ENCODE measurements at regions not wholly inside any gene's neighbourhood (a gene's known extent, or its start where the extent isn't known, plus 50 kb on each side); places are given as distances from the start of the nearest gene placed in this dataset.

DNA sequence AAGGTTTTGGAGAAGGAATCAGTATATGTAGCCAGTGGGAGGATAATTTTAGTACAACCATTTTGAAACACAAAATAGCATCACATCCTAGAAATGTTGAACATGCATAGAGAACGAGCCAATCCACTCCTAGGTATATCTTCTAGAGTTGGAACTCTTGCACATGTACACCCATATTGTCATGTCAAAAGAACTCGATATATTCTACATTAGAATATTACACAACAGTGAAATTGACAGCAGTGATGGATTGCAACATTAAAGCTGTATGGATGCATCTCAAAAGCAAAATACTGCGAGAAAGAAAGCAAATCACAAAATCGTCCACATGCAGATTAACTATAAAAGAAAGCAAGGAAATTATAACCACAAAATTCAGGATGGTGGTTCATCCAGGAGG, 159.3 kb upstream of the NEBL start:
- TF ChIP-seq TAF1 (IDR thresholded peaks at IDR 0.05; ENCODE audit: low read depth) (no peak), TCF12 (IDR thresholded peaks at IDR 0.05; ENCODE audit: low read depth) (no peak), CREB1 (IDR thresholded peaks at IDR 0.05; ENCODE audit: low read depth) (no peak), NFIC (IDR thresholded peaks at IDR 0.05) (no peak), EGR1 (IDR thresholded peaks at IDR 0.05) (no peak), RAD21 (IDR thresholded peaks at IDR 0.05; ENCODE audit: low read depth) (no peak), REST (IDR thresholded peaks at IDR 0.05; ENCODE audit: low read depth) (no peak), EP300 (IDR thresholded peaks at IDR 0.05; ENCODE audit: borderline replicate concordance) (no peak), CEBPB (IDR thresholded peaks at IDR 0.05) (no peak), FOXM1 (IDR thresholded peaks at IDR 0.05; ENCODE audit: borderline replicate concordance, low read depth) (no peak), YY1 (IDR thresholded peaks at IDR 0.05; ENCODE audit: low read depth) (no peak), TEAD4 (IDR thresholded peaks at IDR 0.05) (no peak), USF1 (IDR thresholded peaks at IDR 0.05) (no peak), ZBTB7A (IDR thresholded peaks at IDR 0.05; ENCODE audit: low read depth) (no peak), MAX (IDR thresholded peaks at IDR 0.05) (no peak)

DNA sequence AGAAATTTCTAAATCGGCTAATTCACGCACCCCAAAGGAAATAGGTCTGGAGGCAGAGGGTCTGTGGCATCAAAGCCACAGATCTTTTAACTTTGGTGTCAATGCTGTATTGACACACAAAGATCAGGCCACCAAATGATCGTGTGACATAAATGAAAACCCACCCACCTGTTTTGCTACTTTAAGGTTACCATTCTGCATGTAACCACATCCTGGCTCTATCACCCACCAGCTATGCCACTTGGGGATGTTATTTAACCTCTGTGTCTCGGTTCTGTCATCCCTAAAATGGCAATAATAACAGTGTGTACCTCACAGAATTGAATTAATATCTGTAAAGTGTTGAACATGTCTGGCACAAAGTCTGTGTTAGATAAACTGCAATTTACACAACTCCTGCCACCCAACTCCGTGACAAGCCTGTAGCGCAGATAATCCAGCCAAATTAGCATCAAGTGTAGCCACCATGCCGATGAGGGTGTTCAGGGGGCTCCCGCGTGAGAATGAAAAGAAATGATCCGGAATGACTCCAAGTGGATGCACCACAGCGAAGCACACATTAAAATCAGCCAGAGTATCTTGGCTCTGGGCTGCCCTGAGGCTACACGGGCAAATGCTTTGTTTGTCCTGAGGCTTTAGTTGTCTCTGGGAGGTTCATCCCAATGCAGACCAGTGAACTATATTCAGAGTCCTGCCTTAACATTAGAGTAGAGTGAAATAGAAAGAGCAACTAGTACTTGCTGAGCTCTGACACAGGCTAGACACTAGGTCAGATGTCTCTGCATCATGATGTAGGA, 158.4 kb upstream of the NEBL start:
- no peak for TF ChIP-seq TEAD4 (IDR thresholded peaks at IDR 0.05)
- TF ChIP-seq ZBTB7A (IDR thresholded peaks at IDR 0.05; ENCODE audit: low read depth), result no peak
- no peak for TF ChIP-seq RAD21 (IDR thresholded peaks at IDR 0.05; ENCODE audit: low read depth)
- TF ChIP-seq REST (IDR thresholded peaks at IDR 0.05; ENCODE audit: low read depth), result no peak
- TF ChIP-seq CREB1 (IDR thresholded peaks at IDR 0.05; ENCODE audit: low read depth), result no peak
- TF ChIP-seq EGR1 (IDR thresholded peaks at IDR 0.05), result no peak
- no peak for TF ChIP-seq TAF1 (IDR thresholded peaks at IDR 0.05; ENCODE audit: low read depth)
- TF ChIP-seq YY1 (IDR thresholded peaks at IDR 0.05; ENCODE audit: low read depth), result no peak

DNA sequence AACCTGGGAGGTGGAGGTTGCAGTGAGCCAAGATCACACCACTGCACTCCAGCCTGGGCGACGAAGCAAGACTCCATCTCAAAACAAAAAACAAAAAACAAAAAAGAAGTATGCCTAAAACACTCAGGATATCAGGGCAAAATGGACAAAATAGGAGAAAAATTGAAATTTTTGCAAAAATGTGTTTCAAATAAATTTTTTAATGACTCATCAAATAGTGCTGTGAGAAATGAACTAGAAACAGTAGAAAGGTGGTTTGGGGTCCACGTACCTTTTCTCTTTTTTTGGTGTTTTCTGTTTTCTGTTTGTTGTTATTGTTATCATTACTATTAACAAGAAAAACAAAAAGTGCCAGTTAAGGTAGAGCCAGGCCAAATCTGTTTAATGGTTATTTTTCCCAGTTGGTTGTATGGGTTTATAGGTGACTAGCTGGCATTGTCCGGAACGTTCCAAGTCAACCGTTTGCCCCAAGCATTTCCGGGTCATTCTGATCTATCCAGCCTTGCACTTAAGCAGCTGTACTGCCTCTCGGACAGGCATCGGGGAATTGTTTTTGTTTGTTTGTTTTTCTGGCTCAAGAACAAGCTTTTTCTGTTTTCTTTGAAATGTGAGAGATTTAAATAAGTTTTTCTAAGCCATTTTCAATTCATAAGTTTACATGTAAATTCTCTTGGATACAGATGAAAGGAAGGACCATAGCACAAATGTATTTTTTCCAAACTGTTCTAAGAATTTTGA, 157.0 kb upstream of the NEBL start:
- TF ChIP-seq TEAD4 (IDR thresholded peaks at IDR 0.05) (no peak), YY1 (IDR thresholded peaks at IDR 0.05; ENCODE audit: low read depth) (no peak), TAF1 (IDR thresholded peaks at IDR 0.05; ENCODE audit: low read depth) (no peak), CEBPB (IDR thresholded peaks at IDR 0.05) (no peak), MAX (IDR thresholded peaks at IDR 0.05) (no peak), FOXM1 (IDR thresholded peaks at IDR 0.05; ENCODE audit: borderline replicate concordance, low read depth) (no peak), NFIC (IDR thresholded peaks at IDR 0.05) (no peak), REST (IDR thresholded peaks at IDR 0.05; ENCODE audit: low read depth) (no peak), EP300 (IDR thresholded peaks at IDR 0.05; ENCODE audit: borderline replicate concordance) (no peak), ZBTB7A (IDR thresholded peaks at IDR 0.05; ENCODE audit: low read depth) (no peak), USF1 (IDR thresholded peaks at IDR 0.05) (no peak), TCF12 (IDR thresholded peaks at IDR 0.05; ENCODE audit: low read depth) (no peak), RAD21 (IDR thresholded peaks at IDR 0.05; ENCODE audit: low read depth) (no peak), CREB1 (IDR thresholded peaks at IDR 0.05; ENCODE audit: low read depth) (no peak)

GRCh38 chr10:21052709-21053104, 155.6 kb upstream of the NEBL start:
- TF ChIP-seq CREB1 (IDR thresholded peaks at IDR 0.05; ENCODE audit: low read depth) (no peak), USF1 (IDR thresholded peaks at IDR 0.05) (no peak), EGR1 (IDR thresholded peaks at IDR 0.05) (no peak), CEBPB (IDR thresholded peaks at IDR 0.05) (no peak), TCF12 (IDR thresholded peaks at IDR 0.05; ENCODE audit: low read depth) (no peak), ZBTB7A (IDR thresholded peaks at IDR 0.05; ENCODE audit: low read depth) (no peak), TEAD4 (IDR thresholded peaks at IDR 0.05) (no peak), REST (IDR thresholded peaks at IDR 0.05; ENCODE audit: low read depth) (no peak)

Data from Ishikawa (cell line).